B cell (primary cell): ENCODE measurements at regions not wholly inside any gene's neighbourhood (a gene's known extent, or its start where the extent isn't known, plus 50 kb on each side); places are given as distances from the start of the nearest gene placed in this dataset.

ENCODE experiments used
- ATAC-seq: fragments of 200-7000 bp; cut with Tn5 transposase; one replicate; pipeline ENCODE4 v1.10.0; 2021; ENCODE audit warnings: low read depth, mild to moderate bottlenecking, moderate number of reproducible peaks, moderate library complexity
- CTCF ChIA-PET: fragments of 350-600 bp; sonication (Branson Sonifier 250); formaldehyde crosslinking; loops from one replicate; lab custom pipeline; 2021; ENCODE audit warnings: antibody characterized with exemption, inconsistent platforms; lab: Charles Lee
- POLR2A ChIA-PET: fragments of 350-600 bp; sonication (Branson Sonifier 250); formaldehyde crosslinking; loops from one replicate; lab custom pipeline; 2021; ENCODE audit warnings: antibody characterized with exemption; lab: Charles Lee
- DNase-seq: peaks from one replicate; pipeline ENCODE4 v3.0.0; 2013
- H2AFZ ChIP-seq: 2 replicates; pipeline ENCODE4 v1.6.1; 2012; ENCODE audit warnings: mild to moderate bottlenecking, low read depth, low read length; ENCODE audit not compliant: insufficient read depth, poor library complexity, severe bottlenecking
- H3K27ac ChIP-seq, 2 donors: 1 replicate in 1 of 2; 2 replicates in 1 of 2; pipeline ENCODE4 v1.5.1; 2012 to 2013; ENCODE audit warnings: low read length in 2 of 2, mild to moderate bottlenecking in 2 of 2, moderate library complexity in 1 of 2
- H3K27me3 ChIP-seq, 4 experiments: fragments of 200-600 bp in 1 of 4; sonication (generic) in 1 of 4; replicated peaks in 1 of 4; 1 replicate in 2 of 4; 2 replicates in 2 of 4; pipeline versions ENCODE4 v1.6.1 to v1.7.0; 2013 to 2016; ENCODE audit warnings: low read length in 3 of 4, mild to moderate bottlenecking in 2 of 4, mixed read lengths in 1 of 4, moderate library complexity in 1 of 4; ENCODE audit not compliant: insufficient read depth in 4 of 4, control insufficient read depth in 3 of 4; ENCODE audit errors: control extremely low read depth in 1 of 4
- H3K36me3 ChIP-seq, 2 experiments: replicated peaks in 1 of 2; 1 replicate in 1 of 2; 2 replicates in 1 of 2; pipeline versions ENCODE4 v1.6.1 to v1.7.1; 2013; ENCODE audit warnings: low read length in 1 of 2; ENCODE audit not compliant: insufficient read depth in 2 of 2, control insufficient read depth in 1 of 2; ENCODE audit errors: control extremely low read depth in 1 of 2, extremely low read depth in 1 of 2
- H3K4me1 ChIP-seq, 2 donors: fragments of 200-600 bp in 1 of 2; sonication (generic) in 1 of 2; 1 replicate in 1 of 2; 2 replicates in 1 of 2; pipeline versions ENCODE4 v1.5.1 to v1.6.1; 2013 to 2017; ENCODE audit warnings: low read length in 2 of 2; ENCODE audit not compliant: control insufficient read depth in 2 of 2, insufficient read depth in 2 of 2
- H3K4me2 ChIP-seq: replicated peaks from 2 replicates; pipeline ENCODE3; 2012; ENCODE audit warnings: mild to moderate bottlenecking, low read depth, low read length; ENCODE audit not compliant: poor library complexity, severe bottlenecking
- H3K4me3 ChIP-seq, 5 experiments: fragments of 200-600 bp in 1 of 5; sonication (generic) in 1 of 5; 1 replicate in 3 of 5; 2 replicates in 2 of 5; pipeline versions ENCODE4 v1.5.1 to v1.7.0; 2011 to 2016; ENCODE audit warnings: low read length in 4 of 5, mild to moderate bottlenecking in 4 of 5, low read depth in 2 of 5, control low read depth in 1 of 5, moderate library complexity in 1 of 5; ENCODE audit not compliant: insufficient read depth in 1 of 5; ENCODE audit errors: control extremely low read depth in 1 of 5, extremely low read depth in 1 of 5
- H3K79me2 ChIP-seq: fragments of 200-600 bp; sonication (generic); one replicate; pipeline ENCODE4 v1.6.0; 2016; ENCODE audit warnings: low read length; ENCODE audit not compliant: control insufficient read depth, insufficient read depth
- H3K9ac ChIP-seq: fragments of 200-600 bp; sonication (generic); 2 replicates; pipeline ENCODE4 v1.6.1; 2017; ENCODE audit warnings: mild to moderate bottlenecking, low read length, moderate library complexity
- H3K9me3 ChIP-seq, 3 donors: one replicate each; pipeline versions ENCODE4 v1.6.1 to v1.7.1; 2013; ENCODE audit warnings: low read length in 2 of 3; ENCODE audit not compliant: control insufficient read depth in 2 of 3, insufficient read depth in 1 of 3; ENCODE audit errors: control extremely low read depth in 1 of 3
- H4K20me1 ChIP-seq: 2 replicates; pipeline ENCODE4 v1.6.0; 2012; ENCODE audit warnings: mild to moderate bottlenecking, low read length; ENCODE audit not compliant: insufficient read depth, control insufficient read depth, poor library complexity, severe bottlenecking
- H3K27ac Mint-ChIP-seq: one replicate; pipeline ENCODE4 v1.8.0; 2021; ENCODE audit warnings: mixed read lengths
- H3K27me3 Mint-ChIP-seq: one replicate; pipeline ENCODE4 v1.8.0; 2021; ENCODE audit warnings: mixed read lengths
- H3K4me1 Mint-ChIP-seq: one replicate; pipeline ENCODE4 v1.8.0; 2021; ENCODE audit warnings: mixed read lengths
- H3K4me3 Mint-ChIP-seq: one replicate; pipeline ENCODE4 v1.8.0; 2021; ENCODE audit warnings: mixed read lengths
- H3K9me3 Mint-ChIP-seq: one replicate; pipeline ENCODE4 v1.8.0; 2022; ENCODE audit warnings: mixed read lengths; ENCODE audit not compliant: insufficient read depth
- EZH2 ChIP-seq: IDR thresholded peaks from 2 replicates; pipeline ENCODE4 v1.6.1; 2012; ENCODE audit warnings: borderline replicate concordance, low read depth, mild to moderate bottlenecking, moderate library complexity, low read length; ENCODE audit not compliant: insufficient read depth, poor library complexity, severe bottlenecking
- WGBS: methylation state at CpG from one replicate; pipeline ENCODE4 v1.1.5; 2013; ENCODE audit warnings: missing lambda C conversion rate; ENCODE audit not compliant: insufficient coverage; 5-methylcytosine and 5-hydroxymethylcytosine counted together
- intact Hi-C: fragments of 100-400 bp; cut with micrococcal nuclease; formaldehyde crosslinking; loops from one replicate; pipeline ENCODE4 v1.10.0; 2022
- TF ChIP-seq, protein P1 (sequence below): fragments of 200-600 bp; IDR thresholded peaks from one replicate; pipeline ENCODE4 v1.8.0; 2022; ENCODE audit warnings: antibody characterized with exemption, mild to moderate bottlenecking

DNA sequence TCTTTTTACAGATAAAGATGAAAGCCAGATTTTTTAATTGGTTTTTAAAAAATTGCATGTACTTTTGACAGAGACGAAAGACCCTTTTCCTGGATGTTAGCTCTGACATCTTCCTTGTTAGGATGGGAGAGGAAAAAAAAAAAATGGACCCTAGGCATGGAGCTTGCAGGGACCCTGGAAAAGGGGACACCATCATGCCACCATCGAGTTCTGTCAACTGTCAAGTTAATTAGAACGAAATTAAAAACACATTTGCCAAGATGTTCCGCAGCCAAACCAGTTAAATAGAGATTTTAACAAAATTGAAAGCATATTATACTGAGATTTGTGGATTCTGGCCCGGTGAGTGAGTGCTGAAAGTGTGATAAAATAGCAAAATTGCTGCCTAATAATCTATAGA is 202.6 kb downstream of the BUB3 start:
- H3K4me3 ChIP-seq, result no peak overlapping the region
- intact Hi-C loops, result no loop called here
- no peaks in the 10 kb centered on the region for H3K9me3 ChIP-seq
- H3K4me1 Mint-ChIP-seq, result peaks cover 2% of the 10 kb centered on the region
- H3K27ac Mint-ChIP-seq, result no peak overlapping the region
- no peaks in the 10 kb centered on the region for H3K36me3 ChIP-seq
- TF ChIP-seq EZH2, result no peak
- TF ChIP-seq, protein P1, sequence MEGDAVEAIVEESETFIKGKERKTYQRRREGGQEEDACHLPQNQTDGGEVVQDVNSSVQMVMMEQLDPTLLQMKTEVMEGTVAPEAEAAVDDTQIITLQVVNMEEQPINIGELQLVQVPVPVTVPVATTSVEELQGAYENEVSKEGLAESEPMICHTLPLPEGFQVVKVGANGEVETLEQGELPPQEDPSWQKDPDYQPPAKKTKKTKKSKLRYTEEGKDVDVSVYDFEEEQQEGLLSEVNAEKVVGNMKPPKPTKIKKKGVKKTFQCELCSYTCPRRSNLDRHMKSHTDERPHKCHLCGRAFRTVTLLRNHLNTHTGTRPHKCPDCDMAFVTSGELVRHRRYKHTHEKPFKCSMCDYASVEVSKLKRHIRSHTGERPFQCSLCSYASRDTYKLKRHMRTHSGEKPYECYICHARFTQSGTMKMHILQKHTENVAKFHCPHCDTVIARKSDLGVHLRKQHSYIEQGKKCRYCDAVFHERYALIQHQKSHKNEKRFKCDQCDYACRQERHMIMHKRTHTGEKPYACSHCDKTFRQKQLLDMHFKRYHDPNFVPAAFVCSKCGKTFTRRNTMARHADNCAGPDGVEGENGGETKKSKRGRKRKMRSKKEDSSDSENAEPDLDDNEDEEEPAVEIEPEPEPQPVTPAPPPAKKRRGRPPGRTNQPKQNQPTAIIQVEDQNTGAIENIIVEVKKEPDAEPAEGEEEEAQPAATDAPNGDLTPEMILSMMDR, result no peak
- no peaks in the 10 kb centered on the region for H3K4me1 ChIP-seq
- no peaks in the 10 kb centered on the region for H3K27me3 ChIP-seq
- H3K9ac ChIP-seq, result no peak overlapping the region
- H3K27me3 Mint-ChIP-seq, result peaks cover 24% of the 10 kb centered on the region
- DNase-seq, result no peak
- no peak for ATAC-seq
- WGBS, result 90% methylated on average over 1 of the region's 5 CpGs
- no peak overlapping the region for H3K4me3 Mint-ChIP-seq
- ChIA-PET POLR2A (no interaction called here), CTCF (no interaction called here)
- no peaks in the 10 kb centered on the region for H3K79me2 ChIP-seq
- H3K4me2 ChIP-seq, result no peak overlapping the region
- H3K9me3 Mint-ChIP-seq, result no peaks in the 10 kb centered on the region
- H3K27ac ChIP-seq, result no peak overlapping the region
- no peaks in the 10 kb centered on the region for H4K20me1 ChIP-seq
- H2AFZ ChIP-seq, result no peak overlapping the region

DNA sequence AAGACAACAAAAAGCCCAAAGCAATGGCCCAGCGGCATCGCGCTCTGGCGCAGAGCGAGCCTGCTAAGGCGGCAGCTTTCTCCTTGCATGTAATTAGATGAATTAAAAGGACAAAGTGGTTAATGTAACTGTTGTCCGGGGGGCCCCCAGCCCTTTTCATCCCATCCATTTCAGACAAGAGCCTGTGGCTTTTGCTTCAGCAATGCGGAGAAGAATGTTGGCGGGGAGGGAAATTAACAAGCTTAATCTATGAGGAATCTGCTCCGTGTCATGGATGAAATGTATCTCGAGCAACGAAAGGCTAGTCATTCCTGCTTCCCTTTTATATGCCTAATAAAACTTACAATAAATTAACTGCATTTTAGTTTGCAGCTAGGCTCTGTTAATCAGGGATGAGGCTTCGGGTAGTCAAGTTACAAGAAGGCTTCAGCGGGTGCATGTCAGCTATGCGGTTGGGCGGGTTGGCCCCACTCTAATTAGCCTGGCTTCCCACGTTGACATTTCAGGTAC is 203.3 kb downstream of the BUB3 start:
- H3K4me1 ChIP-seq, result no peaks in the 10 kb centered on the region
- peaks cover 24% of the 10 kb centered on the region for H3K27me3 Mint-ChIP-seq
- intact Hi-C loops, result no loop called here
- no peak overlapping the region for H3K4me2 ChIP-seq
- H3K27me3 ChIP-seq, result no peaks in the 10 kb centered on the region
- no peak overlapping the region for H2AFZ ChIP-seq
- H3K27ac ChIP-seq, result no peak overlapping the region
- H3K4me3 Mint-ChIP-seq, result no peak overlapping the region
- no peaks in the 10 kb centered on the region for H3K9me3 Mint-ChIP-seq
- CTCF ChIA-PET, result no interaction called here
- ATAC-seq, result no peak
- H3K9me3 ChIP-seq, result no peaks in the 10 kb centered on the region
- H3K9ac ChIP-seq, result no peak overlapping the region
- DNase-seq, result no peak
- H3K36me3 ChIP-seq, result no peaks in the 10 kb centered on the region
- 83% methylated on average over 4 of the region's 17 CpGs for WGBS
- peaks cover 2% of the 10 kb centered on the region for H3K4me1 Mint-ChIP-seq
- TF ChIP-seq, protein P1, result no peak
- no peak for TF ChIP-seq EZH2
- H3K27ac Mint-ChIP-seq, result no peak overlapping the region
- POLR2A ChIA-PET, result no interaction called here
- no peak overlapping the region for H3K4me3 ChIP-seq
- no peaks in the 10 kb centered on the region for H4K20me1 ChIP-seq
- no peaks in the 10 kb centered on the region for H3K79me2 ChIP-seq
